Naive thymus-derived CD8-positive, alpha-beta T cell (primary cell): ENCODE measurements at regions not wholly inside any gene's neighbourhood (a gene's known extent, or its start where the extent isn't known, plus 50 kb on each side); places are given as distances from the start of the nearest gene placed in this dataset.
"Not testable (repeated sequence)": the region's sequence is repeated elsewhere in the genome, so short reads cannot be mapped to it uniquely, and the experiment has no call there.

Experiments
- ATAC-seq, 2 donors: fragments of 150-1000 bp; cut with Tn5 transposase in 1 of 2; sonication (Bioruptor Pico), chemical (Tn5 transposase) in 1 of 2; 1 replicate in 1 of 2; 2 replicates in 1 of 2; pipeline ENCODE4 v1.10.0; 2021; ENCODE audit warnings: mild to moderate bottlenecking in 2 of 2, moderate library complexity in 2 of 2
- POLR2A ChIA-PET: fragments of 350-600 bp; sonication (Branson Sonifier 250); formaldehyde crosslinking; loops from one replicate; lab custom pipeline; 2021; ENCODE audit warnings: antibody characterized with exemption; lab: Charles Lee
- DNase-seq, 10 donors: peaks; one replicate each; pipeline versions ENCODE4 v3.0.0 to v3.0.0-alpha.2; 2020 to 2022
- H3K27ac Mint-ChIP-seq, 10 donors: one replicate each; pipeline ENCODE4 v1.8.0; 2020 to 2022; ENCODE audit warnings: mild to moderate bottlenecking in 10 of 10, mixed read lengths in 10 of 10, moderate library complexity in 4 of 10, inconsistent platforms in 1 of 10
- H3K27me3 Mint-ChIP-seq, 5 donors: one replicate each; pipeline ENCODE4 v1.8.0; 2021 to 2022; ENCODE audit warnings: mixed read lengths in 5 of 5
- H3K36me3 Mint-ChIP-seq, 3 donors: one replicate each; pipeline ENCODE4 v1.8.0; 2020 to 2022; ENCODE audit warnings: mixed read lengths in 3 of 3, mild to moderate bottlenecking in 2 of 3, inconsistent platforms in 1 of 3
- H3K4me1 Mint-ChIP-seq, 4 donors: one replicate each; pipeline ENCODE4 v1.8.0; 2021 to 2022; ENCODE audit warnings: mixed read lengths in 4 of 4
- H3K4me3 Mint-ChIP-seq, 10 donors: one replicate each; pipeline ENCODE4 v1.8.0; 2020 to 2022; ENCODE audit warnings: mild to moderate bottlenecking in 10 of 10, mixed read lengths in 10 of 10, moderate library complexity in 6 of 10, inconsistent platforms in 1 of 10
- H3K9me3 Mint-ChIP-seq, 9 donors: one replicate each; pipeline ENCODE4 v1.8.0; 2020 to 2022; ENCODE audit warnings: mixed read lengths in 9 of 9, mild to moderate bottlenecking in 3 of 9, inconsistent platforms in 1 of 9, moderate library complexity in 1 of 9

GRCh38 chr4:55028196-55028595 is 97.2 kb downstream of the KDR start:
- H3K27ac Mint-ChIP-seq: no peak overlapping the region
- no peaks in the 10 kb centered on the region for H3K4me1 Mint-ChIP-seq
- ATAC-seq: no peak
- H3K4me3 Mint-ChIP-seq: no peak overlapping the region
- POLR2A ChIA-PET: no interaction called here
- peaks cover 0 to 4% (median 0%) of the 10 kb centered on the region in 9 donors for H3K9me3 Mint-ChIP-seq
- no peaks in the 10 kb centered on the region for H3K36me3 Mint-ChIP-seq
- peaks cover 3 to 22% (median 3%) of the 10 kb centered on the region in 5 donors for H3K27me3 Mint-ChIP-seq
- no peak for DNase-seq

- POLR2A ChIA-PET: no interaction called here
- peaks cover 3 to 16% (median 3%) of the 10 kb centered on the region in 5 donors for H3K27me3 Mint-ChIP-seq
- H3K9me3 Mint-ChIP-seq: peaks cover 0 to 4% (median 0%) of the 10 kb centered on the region in 9 donors
- no peak overlapping the region for H3K27ac Mint-ChIP-seq
- no peaks in the 10 kb centered on the region for H3K36me3 Mint-ChIP-seq
- DNase-seq (no peak), ATAC-seq (no peak)
- H3K4me3 Mint-ChIP-seq: no peak overlapping the region
- no peaks in the 10 kb centered on the region for H3K4me1 Mint-ChIP-seq
Observed at GRCh38 chr4:55027596-55027995, 97.8 kb downstream of the KDR start.

- H3K36me3 Mint-ChIP-seq: not testable (repeated sequence)
Observed at GRCh38 chr4:55025456-55025855, 99.9 kb downstream of the KDR start.

GRCh38 chr4:55023030-55023429 is 102.4 kb downstream of the KDR start:
- ATAC-seq: no peak
- no peaks in the 10 kb centered on the region for H3K36me3 Mint-ChIP-seq
- peaks cover 0 to 4% (median 0%) of the 10 kb centered on the region in 9 donors for H3K9me3 Mint-ChIP-seq
- no peak for DNase-seq
- H3K27me3 Mint-ChIP-seq: peaks cover 7 to 41% (median 13%) of the 10 kb centered on the region in 5 donors
- no peak overlapping the region for H3K4me3 Mint-ChIP-seq
- POLR2A ChIA-PET: no interaction called here
- H3K27ac Mint-ChIP-seq: no peak overlapping the region
- H3K4me1 Mint-ChIP-seq: no peaks in the 10 kb centered on the region

More at GRCh38 chr4:55025456-55025855, 99.9 kb downstream of the KDR start:
- peaks cover 3 to 29% (median 5%) of the 10 kb centered on the region in 5 donors for H3K27me3 Mint-ChIP-seq
- H3K4me3 Mint-ChIP-seq, ATAC-seq, H3K4me1 Mint-ChIP-seq, DNase-seq, H3K27ac Mint-ChIP-seq, H3K9me3 Mint-ChIP-seq, POLR2A ChIA-PET: not testable (repeated sequence)

GRCh38 chr4:55021214-55021613 is 104.2 kb downstream of the KDR start:
- H3K36me3 Mint-ChIP-seq: no peaks in the 10 kb centered on the region
- POLR2A ChIA-PET: no interaction called here
- no peak overlapping the region for H3K27ac Mint-ChIP-seq
- ATAC-seq (no peak), DNase-seq (no peak)
- H3K4me3 Mint-ChIP-seq: no peak overlapping the region
- H3K4me1 Mint-ChIP-seq: peaks cover 0 to under 1% (median under 1%) of the 10 kb centered on the region in 4 donors
- peaks cover 7 to 41% (median 13%) of the 10 kb centered on the region in 5 donors for H3K27me3 Mint-ChIP-seq
- peaks cover 0 to 4% (median 0%) of the 10 kb centered on the region in 9 donors for H3K9me3 Mint-ChIP-seq

GRCh38 chr4:55020131-55020530 is 105.3 kb downstream of the KDR start:
- H3K27me3 Mint-ChIP-seq: peaks cover 7 to 41% (median 14%) of the 10 kb centered on the region in 5 donors
- ATAC-seq (no peak), DNase-seq (no peak)
- no peaks in the 10 kb centered on the region for H3K36me3 Mint-ChIP-seq
- POLR2A ChIA-PET: no interaction called here
- no peak overlapping the region for H3K27ac Mint-ChIP-seq
- H3K4me3 Mint-ChIP-seq: no peak overlapping the region
- peaks cover 0 to 4% (median 0%) of the 10 kb centered on the region in 9 donors for H3K9me3 Mint-ChIP-seq
- peaks cover 0 to 5% (median 2%) of the 10 kb centered on the region in 4 donors for H3K4me1 Mint-ChIP-seq

- Mint-ChIP-seq H3K4me1 (peaks cover 0 to 5% (median 2%) of the 10 kb centered on the region in 4 donors), H3K27me3 (peaks cover 7 to 41% (median 14%) of the 10 kb centered on the region in 5 donors), H3K27ac (no peak overlapping the region), H3K9me3 (peaks cover 0 to 4% (median 0%) of the 10 kb centered on the region in 9 donors), H3K36me3 (no peaks in the 10 kb centered on the region), H3K4me3 (no peak overlapping the region)
- DNase-seq (no peak), ATAC-seq (no peak)
- POLR2A ChIA-PET: no interaction called here
Observed at GRCh38 chr4:55018978-55019377, 106.4 kb downstream of the KDR start.

GRCh38 chr4:55018521-55018920 is 106.9 kb downstream of the KDR start:
- DNase-seq (no peak), ATAC-seq (no peak)
- H3K9me3 Mint-ChIP-seq: peaks cover 0 to 4% (median 0%) of the 10 kb centered on the region in 9 donors
- H3K27me3 Mint-ChIP-seq: peaks cover 7 to 41% (median 14%) of the 10 kb centered on the region in 5 donors
- POLR2A ChIA-PET: no interaction called here
- peaks cover 0 to 5% (median 2%) of the 10 kb centered on the region in 4 donors for H3K4me1 Mint-ChIP-seq
- H3K27ac Mint-ChIP-seq: no peak overlapping the region
- H3K36me3 Mint-ChIP-seq: no peaks in the 10 kb centered on the region
- H3K4me3 Mint-ChIP-seq: no peak overlapping the region

- POLR2A ChIA-PET: no interaction called here
- Mint-ChIP-seq H3K4me1 (peaks cover 0 to 5% (median 2%) of the 10 kb centered on the region in 4 donors), H3K4me3 (no peak overlapping the region), H3K27ac (no peak overlapping the region), H3K27me3 (peaks cover 7 to 41% (median 14%) of the 10 kb centered on the region in 5 donors), H3K36me3 (no peaks in the 10 kb centered on the region), H3K9me3 (peaks cover 0 to 4% (median 0%) of the 10 kb centered on the region in 9 donors)
- ATAC-seq (no peak), DNase-seq (no peak)
Observed at GRCh38 chr4:55017406-55017805, 108.0 kb downstream of the KDR start.

- no peaks in the 10 kb centered on the region for H3K9me3 Mint-ChIP-seq
- DNase-seq (peak in 1 of 10 donors; percentile 1), ATAC-seq (no peak)
- H3K27ac Mint-ChIP-seq: no peak overlapping the region
- POLR2A ChIA-PET: no interaction called here
- H3K4me1 Mint-ChIP-seq: peaks cover 0 to 5% (median 2%) of the 10 kb centered on the region in 4 donors
- H3K36me3 Mint-ChIP-seq: no peaks in the 10 kb centered on the region
- no peak overlapping the region for H3K4me3 Mint-ChIP-seq
- H3K27me3 Mint-ChIP-seq: peaks cover 5 to 28% (median 13%) of the 10 kb centered on the region in 5 donors
Observed at GRCh38 chr4:55016131-55016530, 109.3 kb downstream of the KDR start.

GRCh38 chr4:55014876-55015275 is 110.5 kb downstream of the KDR start:
- DNase-seq (no peak), ATAC-seq (no peak)
- H3K36me3 Mint-ChIP-seq: no peaks in the 10 kb centered on the region
- POLR2A ChIA-PET: no interaction called here
- peaks cover 0 to 5% (median 2%) of the 10 kb centered on the region in 4 donors for H3K4me1 Mint-ChIP-seq
- peaks cover 5 to 19% (median 14%) of the 10 kb centered on the region in 5 donors for H3K27me3 Mint-ChIP-seq
- no peak overlapping the region for H3K27ac Mint-ChIP-seq
- no peak overlapping the region for H3K4me3 Mint-ChIP-seq
- H3K9me3 Mint-ChIP-seq: no peaks in the 10 kb centered on the region

GRCh38 chr4:55013431-55013955 is 111.9 kb downstream of the KDR start:
- Mint-ChIP-seq H3K4me3 (no peak overlapping the region), H3K27me3 (peaks cover 0 to 13% (median 8%) of the 10 kb centered on the region in 5 donors), H3K27ac (no peak overlapping the region), H3K36me3 (no peaks in the 10 kb centered on the region), H3K9me3 (no peaks in the 10 kb centered on the region), H3K4me1 (peaks cover 0 to 5% (median 2%) of the 10 kb centered on the region in 4 donors)
- DNase-seq (no peak), ATAC-seq (no peak)
- POLR2A ChIA-PET: no interaction called here

GRCh38 chr4:55012363-55013230 is 112.8 kb downstream of the KDR start:
- Mint-ChIP-seq H3K27ac (no peak overlapping the region), H3K36me3 (no peaks in the 10 kb centered on the region), H3K9me3 (no peaks in the 10 kb centered on the region), H3K4me1 (peaks cover 0 to 5% (median 2%) of the 10 kb centered on the region in 4 donors), H3K27me3 (peaks cover 0 to 13% (median 8%) of the 10 kb centered on the region in 5 donors), H3K4me3 (no peak overlapping the region)
- POLR2A ChIA-PET: no interaction called here
- ATAC-seq: no peak
- DNase-seq: no peak
